ENCODE measurements at regions not wholly inside any gene's neighbourhood (a gene's known extent, or its start where the extent isn't known, plus 50 kb on each side); places are given as distances from the start of the nearest gene placed in this dataset.

GRCh38 chr10:117601716-117602115 lies 59.2 kb downstream of the EMX2 start:
- no peak for DNase-seq
- no peak overlapping the region for H3K4me3 ChIP-seq (ENCODE audit: low read length)
- no peaks in the 10 kb centered on the region for H3K4me1 ChIP-seq (ENCODE audit: control insufficient read depth, insufficient read depth, low read length)
- WGBS (ENCODE audit: insufficient coverage, low lambda C conversion rate), result no CpG with 5 or more reads among the region's 1 CpG
- peaks cover 10% of the 10 kb centered on the region for H3K27me3 ChIP-seq (ENCODE audit: control insufficient read depth, insufficient read depth, low read length)
- no peak overlapping the region for H3K27ac ChIP-seq (ENCODE audit: low read length)
- no peaks in the 10 kb centered on the region for H3K9me3 ChIP-seq (ENCODE audit: control insufficient read depth, low read depth, low read length)
- no peaks in the 10 kb centered on the region for H3K36me3 ChIP-seq (ENCODE audit: control insufficient read depth, insufficient read depth, low read length)

GRCh38 chr10:117603081-117603480 lies 60.5 kb downstream of the EMX2 start:
- Histone ChIP-seq H3K27ac (ENCODE audit: low read length) (no peak overlapping the region), H3K9me3 (ENCODE audit: control insufficient read depth, low read depth, low read length) (no peaks in the 10 kb centered on the region), H3K4me1 (ENCODE audit: control insufficient read depth, insufficient read depth, low read length) (no peaks in the 10 kb centered on the region), H3K27me3 (ENCODE audit: control insufficient read depth, insufficient read depth, low read length) (peaks cover 14% of the 10 kb centered on the region), H3K4me3 (ENCODE audit: low read length) (no peak overlapping the region), H3K36me3 (ENCODE audit: control insufficient read depth, insufficient read depth, low read length) (no peaks in the 10 kb centered on the region)
- DNase-seq, result no peak
- no CpG with 5 or more reads among the region's 6 CpGs for WGBS (ENCODE audit: insufficient coverage, low lambda C conversion rate)

- no peak overlapping the region for H3K27ac ChIP-seq (ENCODE audit: low read length)
- no CpG with 5 or more reads among the region's 5 CpGs for WGBS (ENCODE audit: insufficient coverage, low lambda C conversion rate)
- no peak overlapping the region for H3K4me3 ChIP-seq (ENCODE audit: low read length)
- H3K36me3 ChIP-seq (ENCODE audit: control insufficient read depth, insufficient read depth, low read length), result no peaks in the 10 kb centered on the region
- H3K27me3 ChIP-seq (ENCODE audit: control insufficient read depth, insufficient read depth, low read length), result peaks cover 14% of the 10 kb centered on the region
- H3K4me1 ChIP-seq (ENCODE audit: control insufficient read depth, insufficient read depth, low read length), result no peaks in the 10 kb centered on the region
- H3K9me3 ChIP-seq (ENCODE audit: control insufficient read depth, low read depth, low read length), result no peaks in the 10 kb centered on the region
- DNase-seq, result no peak
Measured at GRCh38 chr10:117603726-117604125, 61.2 kb downstream of the EMX2 start.

GRCh38 chr10:117609095-117609795 lies 66.7 kb downstream of the EMX2 start:
- Histone ChIP-seq H3K27me3 (ENCODE audit: control insufficient read depth, insufficient read depth, low read length) (peaks cover 6% of the 10 kb centered on the region), H3K4me1 (ENCODE audit: control insufficient read depth, insufficient read depth, low read length) (no peaks in the 10 kb centered on the region), H3K4me3 (ENCODE audit: low read length) (no peak overlapping the region), H3K27ac (ENCODE audit: low read length) (no peak overlapping the region), H3K36me3 (ENCODE audit: control insufficient read depth, insufficient read depth, low read length) (no peaks in the 10 kb centered on the region), H3K9me3 (ENCODE audit: control insufficient read depth, low read depth, low read length) (no peaks in the 10 kb centered on the region)
- no peak for DNase-seq
- no CpG with 5 or more reads among the region's 4 CpGs for WGBS (ENCODE audit: insufficient coverage, low lambda C conversion rate)

GRCh38 chr10:117609796-117610170 lies 67.2 kb downstream of the EMX2 start:
- H3K36me3 ChIP-seq (ENCODE audit: control insufficient read depth, insufficient read depth, low read length), result no peaks in the 10 kb centered on the region
- DNase-seq, result no peak
- no CpG with 5 or more reads among the region's 4 CpGs for WGBS (ENCODE audit: insufficient coverage, low lambda C conversion rate)
- no peak overlapping the region for H3K4me3 ChIP-seq (ENCODE audit: low read length)
- peaks cover 4% of the 10 kb centered on the region for H3K27me3 ChIP-seq (ENCODE audit: control insufficient read depth, insufficient read depth, low read length)
- H3K4me1 ChIP-seq (ENCODE audit: control insufficient read depth, insufficient read depth, low read length), result no peaks in the 10 kb centered on the region
- H3K27ac ChIP-seq (ENCODE audit: low read length), result no peak overlapping the region
- no peaks in the 10 kb centered on the region for H3K9me3 ChIP-seq (ENCODE audit: control insufficient read depth, low read depth, low read length)

GRCh38 chr10:117610321-117610720 lies 67.8 kb downstream of the EMX2 start:
- no peak for DNase-seq
- no peaks in the 10 kb centered on the region for H3K9me3 ChIP-seq (ENCODE audit: control insufficient read depth, low read depth, low read length)
- H3K27me3 ChIP-seq (ENCODE audit: control insufficient read depth, insufficient read depth, low read length), result peaks cover 4% of the 10 kb centered on the region
- whole genome bisulfite sequencing (ENCODE audit: insufficient coverage, low lambda C conversion rate), result no CpG with 5 or more reads among the region's 4 CpGs
- no peak overlapping the region for H3K27ac ChIP-seq (ENCODE audit: low read length)
- H3K36me3 ChIP-seq (ENCODE audit: control insufficient read depth, insufficient read depth, low read length), result no peaks in the 10 kb centered on the region
- H3K4me3 ChIP-seq (ENCODE audit: low read length), result no peak overlapping the region
- H3K4me1 ChIP-seq (ENCODE audit: control insufficient read depth, insufficient read depth, low read length), result no peaks in the 10 kb centered on the region

- WGBS (ENCODE audit: insufficient coverage, low lambda C conversion rate), result no CpG with 5 or more reads among the region's 1 CpG
- Histone ChIP-seq H3K36me3 (ENCODE audit: control insufficient read depth, insufficient read depth, low read length) (no peaks in the 10 kb centered on the region), H3K9me3 (ENCODE audit: control insufficient read depth, low read depth, low read length) (no peaks in the 10 kb centered on the region), H3K4me1 (ENCODE audit: control insufficient read depth, insufficient read depth, low read length) (no peaks in the 10 kb centered on the region), H3K27ac (ENCODE audit: low read length) (no peak overlapping the region), H3K4me3 (ENCODE audit: low read length) (no peak overlapping the region), H3K27me3 (ENCODE audit: control insufficient read depth, insufficient read depth, low read length) (peaks cover 4% of the 10 kb centered on the region)
- no peak for DNase-seq
Measured at GRCh38 chr10:117612113-117612512, 69.6 kb downstream of the EMX2 start.

GRCh38 chr10:117615649-117616048 lies 73.1 kb downstream of the EMX2 start:
- Histone ChIP-seq H3K27ac (ENCODE audit: low read length) (no peak overlapping the region), H3K36me3 (ENCODE audit: control insufficient read depth, insufficient read depth, low read length) (no peaks in the 10 kb centered on the region), H3K4me3 (ENCODE audit: low read length) (no peak overlapping the region), H3K9me3 (ENCODE audit: control insufficient read depth, low read depth, low read length) (no peaks in the 10 kb centered on the region), H3K27me3 (ENCODE audit: control insufficient read depth, insufficient read depth, low read length) (peaks cover 7% of the 10 kb centered on the region), H3K4me1 (ENCODE audit: control insufficient read depth, insufficient read depth, low read length) (no peaks in the 10 kb centered on the region)
- no peak for DNase-seq
- WGBS (ENCODE audit: insufficient coverage, low lambda C conversion rate), result 33% methylated on average over 1 of the region's 3 CpGs

- no peak for DNase-seq
- H3K4me3 ChIP-seq (ENCODE audit: low read length), result no peak overlapping the region
- peaks cover 11% of the 10 kb centered on the region for H3K27me3 ChIP-seq (ENCODE audit: control insufficient read depth, insufficient read depth, low read length)
- no peaks in the 10 kb centered on the region for H3K4me1 ChIP-seq (ENCODE audit: control insufficient read depth, insufficient read depth, low read length)
- no peaks in the 10 kb centered on the region for H3K9me3 ChIP-seq (ENCODE audit: control insufficient read depth, low read depth, low read length)
- WGBS (ENCODE audit: insufficient coverage, low lambda C conversion rate), result 70% methylated on average over 6 of the region's 9 CpGs
- H3K36me3 ChIP-seq (ENCODE audit: control insufficient read depth, insufficient read depth, low read length), result no peaks in the 10 kb centered on the region
- H3K27ac ChIP-seq (ENCODE audit: low read length), result no peak overlapping the region
Measured at GRCh38 chr10:117616179-117616578, 73.6 kb downstream of the EMX2 start.

GRCh38 chr10:117617086-117617485 lies 74.5 kb downstream of the EMX2 start:
- Histone ChIP-seq H3K36me3 (ENCODE audit: control insufficient read depth, insufficient read depth, low read length) (no peaks in the 10 kb centered on the region), H3K27ac (ENCODE audit: low read length) (no peak overlapping the region), H3K4me3 (ENCODE audit: low read length) (no peak overlapping the region), H3K27me3 (ENCODE audit: control insufficient read depth, insufficient read depth, low read length) (peaks cover 11% of the 10 kb centered on the region), H3K9me3 (ENCODE audit: control insufficient read depth, low read depth, low read length) (no peaks in the 10 kb centered on the region), H3K4me1 (ENCODE audit: control insufficient read depth, insufficient read depth, low read length) (no peaks in the 10 kb centered on the region)
- DNase-seq, result no peak
- 0% methylated on average over 1 of the region's 3 CpGs for WGBS (ENCODE audit: insufficient coverage, low lambda C conversion rate)

GRCh38 chr10:117617659-117618058 lies 75.1 kb downstream of the EMX2 start:
- Histone ChIP-seq H3K36me3 (ENCODE audit: control insufficient read depth, insufficient read depth, low read length) (no peaks in the 10 kb centered on the region), H3K4me1 (ENCODE audit: control insufficient read depth, insufficient read depth, low read length) (no peaks in the 10 kb centered on the region), H3K4me3 (ENCODE audit: low read length) (no peak overlapping the region), H3K27me3 (ENCODE audit: control insufficient read depth, insufficient read depth, low read length) (peaks cover 17% of the 10 kb centered on the region), H3K9me3 (ENCODE audit: control insufficient read depth, low read depth, low read length) (no peaks in the 10 kb centered on the region), H3K27ac (ENCODE audit: low read length) (no peak overlapping the region)
- no peak for DNase-seq
- no CpG with 5 or more reads among the region's 5 CpGs for WGBS (ENCODE audit: insufficient coverage, low lambda C conversion rate)
